Uterus (tissue), 2 donors: ENCODE measurements at regions not wholly inside any gene's neighbourhood (a gene's known extent, or its start where the extent isn't known, plus 50 kb on each side); places are given as distances from the start of the nearest gene placed in this dataset.

ENCODE experiments used
- CTCF ChIP-seq, 4 experiments: fragments of 200-600 bp in 2 of 4; fragments of 450-650 bp in 2 of 4; sonication (generic) in 2 of 4; IDR thresholded peaks; one replicate each; pipeline ENCODE4 v1.5.1; 2016 to 2019; ENCODE audit warnings: antibody characterized with exemption in 4 of 4, mild to moderate bottlenecking in 2 of 4, moderate library complexity in 1 of 4
- POLR2A ChIP-seq, 2 donors: fragments of 450-650 bp; IDR thresholded peaks; one replicate each; pipeline ENCODE4 v1.6.1; 2016; ENCODE audit warnings: antibody characterized with exemption in 2 of 2, mild to moderate bottlenecking in 1 of 2, moderate library complexity in 1 of 2

- TF ChIP-seq CTCF (IDR thresholded peaks at IDR 0.05), result no peak
- TF ChIP-seq POLR2A (IDR thresholded peaks at IDR 0.05), result no peak
Measured at GRCh38 chr15:69990566-69991421, 106.9 kb downstream of the TLE3 start.
